KMS-11 (cell line): ENCODE measurements at regions not wholly inside any gene's neighbourhood (a gene's known extent, or its start where the extent isn't known, plus 50 kb on each side); places are given as distances from the start of the nearest gene placed in this dataset.

Experiments
- H2AFZ ChIP-seq: fragments of 200-600 bp; sonication (generic); 2 replicates; pipeline ENCODE4 v1.6.1; 2016; ENCODE audit warnings: antibody characterized with exemption, mixed run types, low read depth
- H3K27ac ChIP-seq: fragments of 200-600 bp; sonication (generic); 2 replicates; pipeline ENCODE4 v1.6.1; 2016; ENCODE audit warnings: mild to moderate bottlenecking, mixed run types
- H3K27me3 ChIP-seq: fragments of 200-600 bp; sonication (generic); 2 replicates; pipeline ENCODE4 v1.6.1; 2017; ENCODE audit warnings: mild to moderate bottlenecking, low read depth, mixed run types, moderate library complexity; ENCODE audit not compliant: insufficient read depth
- H3K36me3 ChIP-seq: fragments of 200-600 bp; sonication (generic); 2 replicates; pipeline ENCODE4 v1.6.1; 2017; ENCODE audit warnings: mild to moderate bottlenecking, mixed run types; ENCODE audit not compliant: insufficient read depth
- H3K4me1 ChIP-seq: fragments of 200-600 bp; sonication (generic); 2 replicates; pipeline ENCODE4 v1.6.1; 2016; ENCODE audit warnings: mild to moderate bottlenecking, low read depth, mixed run types; ENCODE audit not compliant: poor library complexity, severe bottlenecking
- H3K4me2 ChIP-seq: fragments of 200-600 bp; sonication (generic); 2 replicates; pipeline ENCODE4 v1.7.0; 2016; ENCODE audit warnings: mild to moderate bottlenecking, mixed run types
- H3K4me3 ChIP-seq: fragments of 200-600 bp; sonication (generic); IDR thresholded peaks from 2 replicates; pipeline ENCODE4 v1.6.1; 2017; ENCODE audit warnings: low read depth, low read length, mixed read lengths; ENCODE audit not compliant: insufficient read depth
- H3K79me2 ChIP-seq: fragments of 200-600 bp; sonication (generic); 2 replicates; pipeline ENCODE4 v1.6.1; 2016; ENCODE audit warnings: low read depth, mixed run types; ENCODE audit not compliant: insufficient read depth
- H3K9ac ChIP-seq: fragments of 200-600 bp; sonication (generic); 2 replicates; pipeline ENCODE4 v1.6.1; 2016; ENCODE audit warnings: mild to moderate bottlenecking, mixed run types
- H4K20me1 ChIP-seq: fragments of 200-600 bp; sonication (generic); 2 replicates; pipeline ENCODE4 v1.6.1; 2016; ENCODE audit warnings: mild to moderate bottlenecking, mixed run types; ENCODE audit not compliant: insufficient read depth
- CTCF ChIP-seq: fragments of 200-600 bp; sonication (generic); conservative IDR thresholded peaks from 2 replicates; pipeline ENCODE4 v1.6.1; 2017; ENCODE audit warnings: low read depth, mild to moderate bottlenecking, antibody characterized with exemption, low read length, moderate library complexity, mixed read lengths

GRCh38 chr1:193629875-193630274 is 443.5 kb upstream of the B3GALT2 start:
- no peak overlapping the region for H3K27ac ChIP-seq
- H3K4me2 ChIP-seq, result no peak overlapping the region
- H3K4me1 ChIP-seq, result no peaks in the 10 kb centered on the region
- no peak overlapping the region for H2AFZ ChIP-seq
- no peaks in the 10 kb centered on the region for H4K20me1 ChIP-seq
- H3K27me3 ChIP-seq, result no peaks in the 10 kb centered on the region
- TF ChIP-seq CTCF, result no peak
- no peak overlapping the region for H3K4me3 ChIP-seq
- no peaks in the 10 kb centered on the region for H3K79me2 ChIP-seq
- H3K9ac ChIP-seq, result no peak overlapping the region
- no peaks in the 10 kb centered on the region for H3K36me3 ChIP-seq

GRCh38 chr1:193626695-193627094 is 440.3 kb upstream of the B3GALT2 start:
- H2AFZ ChIP-seq, result no peak overlapping the region
- H3K4me3 ChIP-seq, result no peak overlapping the region
- H3K4me2 ChIP-seq, result no peak overlapping the region
- TF ChIP-seq CTCF, result no peak
- no peaks in the 10 kb centered on the region for H3K27me3 ChIP-seq
- H3K36me3 ChIP-seq, result no peaks in the 10 kb centered on the region
- no peak overlapping the region for H3K9ac ChIP-seq
- no peaks in the 10 kb centered on the region for H3K79me2 ChIP-seq
- H3K27ac ChIP-seq, result no peak overlapping the region
- no peaks in the 10 kb centered on the region for H4K20me1 ChIP-seq
- H3K4me1 ChIP-seq, result no peaks in the 10 kb centered on the region

GRCh38 chr1:193625255-193625654 is 438.8 kb upstream of the B3GALT2 start:
- Histone ChIP-seq H3K4me2 (no peak overlapping the region), H3K9ac (no peak overlapping the region), H3K4me1 (no peaks in the 10 kb centered on the region), H3K4me3 (no peak overlapping the region), H4K20me1 (no peaks in the 10 kb centered on the region), H3K79me2 (no peaks in the 10 kb centered on the region), H3K36me3 (no peaks in the 10 kb centered on the region), H3K27me3 (no peaks in the 10 kb centered on the region), H2AFZ (no peak overlapping the region), H3K27ac (no peak overlapping the region)
- TF ChIP-seq CTCF, result no peak

- no peaks in the 10 kb centered on the region for H3K27me3 ChIP-seq
- no peak for TF ChIP-seq CTCF
- no peaks in the 10 kb centered on the region for H4K20me1 ChIP-seq
- H3K4me1 ChIP-seq, result no peaks in the 10 kb centered on the region
- no peak overlapping the region for H3K9ac ChIP-seq
- H3K79me2 ChIP-seq, result no peaks in the 10 kb centered on the region
- H3K4me3 ChIP-seq, result no peak overlapping the region
- H3K36me3 ChIP-seq, result no peaks in the 10 kb centered on the region
- no peak overlapping the region for H3K4me2 ChIP-seq
- H3K27ac ChIP-seq, result no peak overlapping the region
- H2AFZ ChIP-seq, result no peak overlapping the region
These were observed 433.5 kb upstream of the B3GALT2 start for GRCh38 chr1:193619911-193620310.

- no peaks in the 10 kb centered on the region for H3K79me2 ChIP-seq
- no peaks in the 10 kb centered on the region for H3K36me3 ChIP-seq
- H4K20me1 ChIP-seq, result no peaks in the 10 kb centered on the region
- H3K9ac ChIP-seq, result no peak overlapping the region
- H2AFZ ChIP-seq, result no peak overlapping the region
- no peaks in the 10 kb centered on the region for H3K4me1 ChIP-seq
- no peak overlapping the region for H3K4me2 ChIP-seq
- H3K4me3 ChIP-seq, result no peak overlapping the region
- no peaks in the 10 kb centered on the region for H3K27me3 ChIP-seq
- no peak overlapping the region for H3K27ac ChIP-seq
- no peak for TF ChIP-seq CTCF
These were observed 428.4 kb upstream of the B3GALT2 start for GRCh38 chr1:193614817-193615216.
